Lung (tissue), 11 donors: ENCODE measurements at regions not wholly inside any gene's neighbourhood (a gene's known extent, or its start where the extent isn't known, plus 50 kb on each side); places are given as distances from the start of the nearest gene placed in this dataset.

Experiments
- ATAC-seq: fragments of 200-7000 bp; cut with Tn5 transposase; one replicate; pipeline ENCODE4 v1.9.1; 2020; ENCODE audit warnings: moderate number of reproducible peaks; ENCODE audit not compliant: insufficient read depth, low FRiP score
- DNase-seq, 3 donors: peaks; one replicate each; pipeline ENCODE4 v3.0.0-alpha.2; 2013 to 2017
- H3K27ac ChIP-seq, 2 donors: one replicate each; pipeline ENCODE4 v1.5.1; 2013; ENCODE audit warnings: mild to moderate bottlenecking in 2 of 2, moderate library complexity in 2 of 2, control low read depth in 1 of 2, inconsistent platforms in 1 of 2, low read depth in 1 of 2, low read length in 1 of 2
- H3K27me3 ChIP-seq, 3 donors: one replicate each; pipeline ENCODE4 v1.5.1; 2013; ENCODE audit warnings: low read length in 2 of 3; ENCODE audit not compliant: control insufficient read depth in 3 of 3, insufficient read depth in 3 of 3
- H3K36me3 ChIP-seq, 4 donors: one replicate each; pipeline ENCODE4 v1.5.1; 2013; ENCODE audit warnings: low read length in 4 of 4, mild to moderate bottlenecking in 1 of 4, moderate library complexity in 1 of 4; ENCODE audit not compliant: control insufficient read depth in 4 of 4, insufficient read depth in 4 of 4
- H3K4me1 ChIP-seq, 5 donors: one replicate each; pipeline ENCODE4 v1.5.1; 2013; ENCODE audit warnings: low read length in 5 of 5, mild to moderate bottlenecking in 2 of 5, moderate library complexity in 1 of 5; ENCODE audit not compliant: control insufficient read depth in 5 of 5, insufficient read depth in 5 of 5
- H3K4me3 ChIP-seq: one replicate; pipeline ENCODE4 v1.5.1; 2013; ENCODE audit warnings: mild to moderate bottlenecking, control low read depth, moderate library complexity
- H3K9ac ChIP-seq, 2 donors: one replicate each; pipeline ENCODE4 v1.5.1; 2013; ENCODE audit warnings: low read length in 2 of 2, control low read depth in 1 of 2; ENCODE audit not compliant: insufficient read depth in 1 of 2
- H3K9me3 ChIP-seq, 4 donors: one replicate each; pipeline ENCODE4 v1.5.1; 2013; ENCODE audit warnings: low read length in 3 of 4, mild to moderate bottlenecking in 1 of 4, moderate library complexity in 1 of 4; ENCODE audit not compliant: control insufficient read depth in 4 of 4, insufficient read depth in 3 of 4
- CTCF ChIP-seq: IDR thresholded peaks from 2 replicates; pipeline ENCODE4 v1.5.1; 2012; ENCODE audit warnings: mild to moderate bottlenecking; ENCODE audit errors: control extremely low read depth, extremely low read depth
- WGBS, 2 donors: extraction: QIAGEN DNeasy Blood & Tissue Kit; methylation state at CpG; one replicate each; pipeline ENCODE4 v1.1.7; 2013; 5-methylcytosine and 5-hydroxymethylcytosine counted together
- donor health status: control.
- donor health status: control.
- donor health status: Bipolar disorder and iron deficiency.
- donor health status: healthy.
- donor health status: DM: yes; HTN: yes; CAD: no.

GRCh38 chr5:24849210-24849609, 204.4 kb upstream of the CDH10 start:
- WGBS, 2 donors = 71 to 74% methylated on average over 1 of the region's 1 CpG
- H3K9ac ChIP-seq = no peak overlapping the region
- ATAC-seq (no peak), DNase-seq (no peak)
- no peak for TF ChIP-seq CTCF
- H3K36me3 ChIP-seq = no peaks in the 10 kb centered on the region
- H3K27me3 ChIP-seq = no peaks in the 10 kb centered on the region
- H3K4me3 ChIP-seq = no peak overlapping the region
- H3K9me3 ChIP-seq = peaks cover 0 to 12% (median 0%) of the 10 kb centered on the region in 4 donors
- H3K4me1 ChIP-seq = no peaks in the 10 kb centered on the region
- H3K27ac ChIP-seq = no peak overlapping the region

GRCh38 chr5:24831989-24832388, 187.2 kb upstream of the CDH10 start:
- Histone ChIP-seq H3K27ac (no peak overlapping the region), H3K9me3 (peaks cover 0 to 2% (median 0%) of the 10 kb centered on the region in 4 donors), H3K4me3 (no peak overlapping the region), H3K27me3 (no peaks in the 10 kb centered on the region), H3K36me3 (no peaks in the 10 kb centered on the region), H3K4me1 (no peaks in the 10 kb centered on the region), H3K9ac (no peak overlapping the region)
- no peak for DNase-seq
- WGBS, 2 donors = 83 to 84% methylated on average over 5 of the region's 5 CpGs
- ATAC-seq = no peak
- no peak for TF ChIP-seq CTCF

GRCh38 chr5:24823625-24824024, 178.8 kb upstream of the CDH10 start:
- ATAC-seq (no peak), DNase-seq (no peak)
- no peak overlapping the region for H3K27ac ChIP-seq

More at GRCh38 chr5:24823625-24824024, 178.8 kb upstream of the CDH10 start:
- H3K36me3 ChIP-seq = no peaks in the 10 kb centered on the region
- WGBS, 2 donors = 72 to 88% methylated on average over 1 of the region's 1 CpG
- no peak overlapping the region for H3K4me3 ChIP-seq
- H3K27me3 ChIP-seq = no peaks in the 10 kb centered on the region
- no peaks in the 10 kb centered on the region for H3K4me1 ChIP-seq
- peaks cover 0 to 3% (median under 1%) of the 10 kb centered on the region in 4 donors for H3K9me3 ChIP-seq
- H3K9ac ChIP-seq = no peak overlapping the region
- no peak for TF ChIP-seq CTCF
